ENCODE measurements at regions not wholly inside any gene's neighbourhood (a gene's known extent, or its start where the extent isn't known, plus 50 kb on each side); places are given as distances from the start of the nearest gene placed in this dataset.

DNA sequence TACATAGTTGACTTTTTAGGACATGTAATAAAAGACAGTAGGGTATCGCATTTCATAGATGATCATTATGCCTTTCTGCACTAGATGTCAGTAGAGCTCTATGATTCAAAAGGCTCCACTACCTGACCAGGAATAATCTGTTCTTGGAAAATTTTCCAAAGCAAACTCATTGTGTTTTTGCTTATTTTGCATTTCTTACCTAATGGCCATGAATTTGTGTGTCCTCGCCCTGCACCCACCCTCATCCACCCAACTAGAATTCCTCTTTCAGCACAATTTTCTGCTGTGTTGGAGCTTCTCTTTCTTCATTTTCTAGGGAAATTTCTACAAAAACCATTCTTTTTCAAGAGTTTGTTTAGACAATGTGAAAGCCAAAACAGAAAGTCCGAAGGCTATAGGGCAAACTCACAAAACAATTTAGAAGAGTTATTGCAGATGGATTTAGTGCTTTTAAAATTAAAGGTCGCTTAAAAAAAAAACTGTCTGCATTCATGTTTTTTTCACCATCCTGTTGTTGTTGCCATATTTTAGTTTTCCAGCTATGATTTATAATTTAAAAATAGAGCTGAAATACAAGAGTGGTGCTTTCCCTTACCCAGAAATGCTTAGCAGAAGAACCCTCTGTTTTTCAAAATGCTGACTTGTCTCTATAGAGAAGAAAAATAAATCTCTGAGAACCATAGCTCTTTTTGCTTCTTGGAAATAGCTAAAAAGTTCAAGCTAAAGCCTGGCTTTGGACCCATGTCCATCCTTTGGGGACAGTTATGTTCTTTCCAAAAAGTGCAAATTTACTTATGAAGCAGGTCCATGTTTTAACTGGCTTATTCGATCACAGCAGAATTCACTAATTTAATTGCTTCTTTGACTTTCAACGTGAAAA lies 183.7 kb downstream of the SPATA18 start:
- no peak for DNase-seq (ENCODE audit: low spot score)

DNA sequence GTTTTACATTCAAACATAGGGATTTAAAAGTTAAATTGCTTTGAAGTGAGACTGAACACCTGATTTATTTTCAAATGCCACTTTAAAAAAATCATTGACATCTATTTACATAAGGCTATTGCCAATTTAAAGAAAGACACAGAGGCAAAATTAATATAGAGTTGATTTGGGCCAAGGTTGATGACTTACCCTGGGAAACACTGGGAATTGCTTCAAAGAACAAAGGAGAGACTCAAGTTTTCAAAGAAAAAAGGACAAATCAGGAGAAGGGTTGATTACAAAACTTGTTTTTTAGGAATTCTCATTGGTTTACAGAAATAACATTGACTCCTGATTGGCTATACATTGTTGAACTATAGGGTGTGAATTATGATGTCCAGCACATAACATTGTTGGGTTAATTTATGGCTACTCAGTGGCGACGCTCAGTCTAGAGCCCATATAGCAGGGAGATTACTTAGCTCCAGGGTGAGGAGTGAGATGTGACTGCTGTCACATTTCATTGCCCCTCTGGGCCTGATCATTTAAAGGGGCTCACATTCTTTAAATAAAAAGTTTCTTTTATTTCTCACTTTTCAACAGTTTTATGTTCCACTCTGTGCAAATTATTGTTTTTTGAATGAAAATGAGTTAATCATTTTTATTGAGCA lies 184.6 kb downstream of the SPATA18 start:
- no peak for DNase-seq (ENCODE audit: low spot score)

DNA sequence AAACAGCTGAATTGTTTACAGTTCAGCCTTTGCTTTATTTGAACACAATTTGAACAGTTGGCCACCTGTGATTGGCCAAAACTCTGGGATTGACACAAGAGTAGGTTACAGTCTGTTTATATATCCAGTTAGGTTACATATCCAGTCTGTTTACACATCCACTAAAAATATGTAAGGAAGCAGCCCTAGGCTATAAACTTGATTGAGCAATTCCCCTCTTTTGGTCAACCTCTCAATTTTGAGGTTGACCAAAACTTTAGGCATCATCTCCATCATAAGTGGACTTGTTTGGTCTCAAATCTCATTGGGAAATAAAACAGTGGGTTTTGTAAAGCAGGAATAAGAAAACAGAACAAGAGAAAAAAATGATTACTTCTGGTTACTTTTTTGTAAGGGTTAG lies 190.8 kb downstream of the SPATA18 start:
- DNase-seq (ENCODE audit: low spot score) = no peak

DNA sequence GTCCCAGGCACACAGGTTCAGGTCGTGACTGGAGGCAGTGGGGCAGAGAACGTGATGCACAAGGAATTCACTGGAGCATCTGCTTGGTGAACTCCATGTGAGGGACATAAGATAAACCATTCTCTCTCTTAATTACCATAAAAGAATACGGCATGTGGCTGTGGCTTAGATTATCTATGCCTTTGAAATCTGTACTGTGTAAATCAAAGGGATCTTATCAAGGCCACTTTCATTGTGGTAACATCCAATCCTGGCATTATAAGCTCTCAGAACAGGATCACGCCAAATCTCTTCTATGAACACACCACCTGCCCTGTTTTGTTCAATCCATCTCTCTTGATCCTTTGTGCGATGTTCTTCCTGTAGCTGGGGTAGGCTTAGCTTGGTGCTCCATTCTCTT lies 192.3 kb downstream of the SPATA18 start:
- no peak for DNase-seq (ENCODE audit: low spot score)

DNA sequence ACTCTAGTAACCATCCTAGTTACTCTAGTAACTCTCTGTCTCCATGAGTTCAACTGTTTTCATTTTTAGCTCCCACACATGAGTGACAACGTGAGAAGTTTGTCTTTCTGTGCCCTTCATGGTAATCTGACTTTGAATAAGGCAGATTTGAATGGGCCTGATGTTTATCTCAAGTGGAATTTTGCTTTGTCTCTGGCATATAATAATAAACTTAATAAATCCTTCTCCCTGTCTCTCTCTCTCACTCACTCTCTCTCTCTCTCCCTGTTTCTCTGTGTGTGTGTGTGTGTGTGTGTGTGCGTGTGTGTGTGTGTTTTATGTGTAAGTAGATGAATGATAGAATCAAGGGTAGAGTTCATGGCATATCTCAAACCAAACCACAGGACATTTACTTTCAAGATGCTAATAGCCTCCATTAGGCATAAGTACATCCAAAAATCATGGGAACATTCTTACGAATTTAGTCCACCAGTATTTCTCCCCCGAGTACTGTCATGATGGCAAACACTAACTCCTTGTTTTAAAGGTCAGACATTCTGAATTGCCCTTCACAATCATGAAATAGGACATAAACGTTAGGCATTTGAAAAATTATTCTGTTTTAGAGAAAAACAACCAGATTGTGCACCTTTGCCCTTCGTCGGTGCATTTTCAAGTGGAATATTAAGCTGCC lies 193.1 kb downstream of the SPATA18 start:
- no peak for DNase-seq (ENCODE audit: low spot score)

DNA sequence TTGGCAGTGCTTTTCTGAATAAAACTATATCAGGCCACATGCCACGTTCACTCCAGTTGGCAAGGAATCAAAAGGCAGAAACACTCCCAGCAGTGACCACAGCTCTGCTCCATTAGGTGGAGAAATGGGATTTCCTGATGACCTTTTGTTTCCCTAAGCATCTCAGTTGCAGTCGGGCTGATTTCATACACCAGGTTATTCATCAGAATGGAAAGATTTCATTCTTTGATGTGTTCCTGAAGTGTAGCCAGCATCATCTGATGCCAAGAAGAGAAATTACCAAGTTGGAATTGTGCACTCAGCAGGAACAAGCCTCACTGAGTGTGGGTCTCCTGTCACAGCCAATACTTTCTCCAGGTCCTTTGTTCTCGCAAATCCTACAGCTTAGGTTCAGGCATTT lies 193.7 kb downstream of the SPATA18 start:
- no peak for DNase-seq (ENCODE audit: low spot score)

DNA sequence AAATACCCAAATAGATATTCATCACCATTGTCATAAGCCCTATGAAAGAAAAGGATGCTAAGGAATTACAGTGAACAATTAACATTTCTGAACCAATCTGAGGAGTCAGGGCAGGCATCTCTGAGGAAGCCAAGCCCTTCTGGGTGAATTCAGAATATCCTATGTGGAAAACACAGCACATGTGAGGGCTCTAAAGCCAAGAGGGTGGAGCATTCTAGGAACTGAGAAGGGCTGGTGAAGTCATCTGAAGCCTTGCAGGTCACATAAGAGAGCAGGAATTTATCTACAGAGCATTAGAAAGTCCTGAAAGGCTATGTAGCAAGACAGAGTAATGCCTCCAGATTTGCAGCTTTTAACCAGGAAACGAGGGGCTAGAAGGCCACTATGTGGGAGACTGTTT lies 195.7 kb downstream of the SPATA18 start:
- no peak for DNase-seq (ENCODE audit: low spot score)

DNA sequence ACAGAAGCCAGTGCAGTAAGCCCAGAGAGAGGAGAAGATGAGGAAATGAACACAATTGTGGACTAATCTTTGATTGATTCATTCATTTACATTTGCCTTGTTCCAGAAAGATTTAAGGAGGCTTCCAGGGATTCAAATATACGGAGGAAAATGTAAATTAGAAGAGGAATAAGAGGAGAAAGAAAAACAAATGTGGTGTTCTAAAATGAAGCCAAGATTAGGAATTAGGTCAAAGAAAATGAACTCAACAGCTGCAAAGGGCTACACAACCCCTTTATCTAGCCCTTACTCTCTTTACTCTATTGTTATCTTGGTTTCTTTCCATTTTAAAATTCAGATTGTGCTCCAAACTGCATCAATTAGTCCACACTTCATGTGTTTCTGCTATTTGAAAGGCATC lies 196.8 kb downstream of the SPATA18 start:
- DNase-seq (ENCODE audit: low spot score) = no peak

DNA sequence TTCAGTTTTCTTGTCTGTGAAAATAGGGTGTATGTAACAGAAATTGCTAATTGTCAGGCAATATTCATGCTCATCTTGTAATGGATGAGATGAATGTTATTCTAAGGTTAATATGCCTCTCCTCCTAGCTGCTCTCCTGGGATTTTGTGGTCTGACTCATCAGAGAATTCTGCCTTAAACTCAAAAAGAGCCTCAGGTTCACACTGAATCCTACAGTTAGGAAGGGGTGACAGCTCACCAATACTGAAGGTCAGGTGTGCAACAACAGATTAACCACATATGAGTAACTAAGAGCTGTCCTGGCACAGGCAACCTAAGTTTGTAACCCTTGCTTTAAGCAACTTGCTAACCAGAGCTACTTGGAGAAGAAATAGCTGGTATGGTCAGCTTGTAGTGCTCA lies 197.7 kb downstream of the SPATA18 start:
- DNase-seq (ENCODE audit: low spot score) = no peak

DNA sequence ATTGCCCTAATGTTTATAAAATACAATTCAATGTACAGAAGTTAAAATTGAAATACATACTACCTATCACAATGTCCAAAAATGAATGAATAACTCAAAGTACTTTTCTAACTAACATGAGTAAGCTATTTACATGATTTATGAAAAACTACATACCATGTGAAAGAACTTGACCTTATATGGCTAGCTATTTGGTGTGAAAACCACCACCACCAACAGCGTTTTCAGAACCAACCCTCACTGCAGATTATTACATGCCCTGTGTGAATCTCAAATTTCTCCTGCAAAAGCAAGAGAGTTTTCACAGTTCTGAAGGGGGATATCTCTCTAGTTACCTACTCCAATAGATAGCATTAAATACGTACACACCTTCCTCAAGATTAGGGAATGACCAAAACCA lies 198.5 kb downstream of the SPATA18 start:
- DNase-seq (ENCODE audit: low spot score) = no peak

DNA sequence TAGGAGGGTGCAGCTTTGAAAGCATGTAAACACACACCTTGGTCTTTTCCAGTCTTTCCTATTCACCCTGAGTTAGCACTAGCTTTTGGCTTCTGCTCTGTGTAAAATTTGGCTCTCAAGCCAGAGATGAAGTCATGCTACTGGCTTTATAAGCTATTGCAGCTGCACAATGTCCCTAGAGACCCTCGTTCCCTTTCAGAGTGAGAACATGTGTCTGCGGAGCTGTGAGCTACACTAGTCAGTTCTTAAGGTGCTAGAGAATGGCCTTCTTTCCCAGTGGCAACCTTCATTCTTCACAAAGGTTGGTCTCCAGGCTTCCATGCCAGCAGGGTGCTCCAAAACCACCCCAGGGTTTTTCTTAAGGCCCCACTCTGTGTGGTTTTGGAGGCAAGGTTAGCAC lies 199.1 kb downstream of the SPATA18 start:
- DNase-seq (ENCODE audit: low spot score) = no peak

DNA sequence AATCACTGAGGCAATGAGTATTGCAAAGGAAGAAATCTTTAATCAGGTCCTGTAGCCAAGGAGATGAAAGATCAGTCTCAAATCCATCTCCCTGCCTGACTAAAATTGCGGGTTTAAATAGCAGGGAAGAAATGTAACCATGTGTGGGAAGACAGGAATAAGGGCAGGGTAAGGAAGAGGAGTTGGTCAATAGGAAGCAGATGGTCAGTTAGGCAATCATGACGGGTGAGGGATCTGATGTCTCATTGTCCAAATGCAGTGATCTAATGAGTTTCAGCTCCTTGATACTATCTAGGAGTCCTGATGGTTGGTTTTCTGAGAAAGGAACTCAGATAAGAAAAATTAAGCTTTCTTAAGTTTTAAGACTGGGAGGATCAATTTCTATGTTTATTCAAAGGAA lies 200.8 kb downstream of the SPATA18 start:
- no peak for DNase-seq (ENCODE audit: low spot score)

DNA sequence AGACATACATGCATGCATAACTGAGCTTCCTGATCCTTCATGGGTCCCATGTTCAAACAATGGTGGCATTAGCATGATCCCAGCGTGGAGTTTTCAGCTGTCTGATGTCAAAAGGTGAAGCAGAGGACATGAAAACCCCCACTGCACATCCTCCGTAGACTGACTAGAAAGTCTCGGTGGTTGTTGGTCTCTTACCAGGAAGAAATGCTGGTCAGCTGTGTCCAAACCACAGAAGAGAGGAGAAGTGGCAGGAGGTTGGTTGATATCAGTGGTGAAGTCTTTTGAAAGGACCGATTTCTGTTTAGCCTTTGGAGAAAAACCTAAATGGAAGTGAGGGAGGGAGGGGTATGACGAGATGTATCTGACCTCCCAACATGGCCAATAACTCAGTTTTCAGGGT lies 201.9 kb downstream of the SPATA18 start:
- DNase-seq (ENCODE audit: low spot score) = no peak

DNA sequence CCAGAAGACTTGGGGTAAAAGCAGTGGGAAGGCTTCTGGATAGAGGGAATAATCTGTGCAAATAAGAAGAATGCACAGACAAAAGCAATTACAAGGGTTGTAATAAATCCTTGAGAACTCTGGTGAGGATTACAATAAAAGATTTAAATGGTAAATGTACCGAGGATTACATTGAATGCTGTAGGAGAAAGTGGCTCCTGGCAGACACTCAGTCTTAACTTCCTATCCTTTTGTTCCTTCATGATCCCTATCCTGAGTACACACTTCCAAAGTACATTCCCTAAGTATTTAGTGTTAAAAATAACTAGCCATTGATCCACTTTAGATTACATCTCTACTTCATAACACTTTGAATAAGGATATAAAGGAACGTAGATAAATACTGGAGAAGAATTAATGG lies 205.4 kb downstream of the SPATA18 start:
- no peak for DNase-seq (ENCODE audit: low spot score)

DNA sequence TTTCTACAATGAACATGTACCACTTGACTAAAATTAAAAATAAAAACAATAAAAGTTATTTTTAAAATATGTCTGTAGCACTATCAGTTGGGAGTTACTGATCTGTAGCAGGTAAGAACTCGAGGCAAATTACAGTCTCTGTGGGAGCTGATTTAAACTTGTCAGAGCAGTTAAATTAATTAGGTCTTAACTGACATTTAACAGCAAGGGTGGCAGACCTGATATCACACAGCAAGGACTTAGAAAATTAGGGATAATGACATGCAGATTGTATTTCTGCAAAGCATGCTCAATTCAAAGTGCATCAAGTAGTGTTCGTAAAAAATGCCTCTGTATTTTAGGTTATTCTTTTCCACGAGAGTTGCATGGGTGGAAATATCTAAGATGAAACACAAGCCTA lies 208.9 kb downstream of the SPATA18 start:
- no peak for DNase-seq (ENCODE audit: low spot score)

DNA sequence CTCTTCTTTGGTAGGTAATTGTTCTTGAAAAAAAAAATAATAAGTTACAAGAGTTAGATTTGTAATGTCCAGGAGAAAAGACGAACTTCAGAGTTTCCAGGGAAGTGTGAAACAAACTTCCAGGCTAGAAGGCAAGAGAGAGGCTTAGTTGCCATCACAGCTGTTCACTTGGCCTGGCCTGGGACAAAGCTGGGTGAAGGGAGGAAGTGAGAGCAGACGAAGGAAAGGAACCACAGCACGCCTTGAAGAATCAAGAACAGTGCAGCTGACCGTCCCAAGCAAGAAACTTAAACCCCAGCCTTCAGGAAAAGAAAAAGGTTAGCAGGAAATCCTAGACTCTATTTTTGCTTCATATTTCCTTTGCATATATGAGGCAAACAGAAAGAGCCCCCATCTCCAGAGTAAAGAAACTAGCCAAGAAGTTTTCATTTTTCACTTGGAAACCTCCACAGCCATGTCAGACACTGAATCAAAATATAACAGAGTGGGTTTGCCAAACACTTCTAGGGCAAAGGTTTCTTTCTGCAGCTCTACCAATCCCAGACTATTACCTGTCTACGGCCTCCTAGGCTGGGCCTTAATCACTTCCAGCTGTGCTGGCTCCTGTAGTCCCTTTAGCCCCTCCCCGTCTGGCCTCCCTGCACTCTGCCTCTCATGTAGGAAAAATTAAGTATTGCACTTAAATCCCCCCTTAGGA lies 209.6 kb downstream of the SPATA18 start:
- no peak for DNase-seq (ENCODE audit: low spot score)

DNA sequence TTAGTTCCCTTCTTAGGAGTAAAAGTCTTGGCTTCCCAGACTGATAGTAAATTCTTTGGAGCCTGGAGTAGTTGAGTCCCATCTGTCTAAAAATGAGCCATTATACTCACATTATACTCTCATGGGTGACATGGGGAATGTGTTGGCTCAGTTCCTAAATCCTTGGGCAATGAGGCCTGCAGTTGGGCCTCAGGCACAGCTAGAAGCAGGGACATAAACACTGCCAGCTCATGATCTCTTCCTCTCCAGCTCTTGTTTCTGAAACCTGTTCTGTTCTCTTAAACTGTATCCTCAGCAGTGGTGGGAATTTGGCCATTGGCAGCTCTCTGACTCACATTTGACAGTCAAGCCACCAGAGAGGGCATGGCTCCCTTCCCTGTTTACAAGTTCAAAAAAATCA lies 212.5 kb downstream of the SPATA18 start:
- no peak for DNase-seq (ENCODE audit: low spot score)

DNA sequence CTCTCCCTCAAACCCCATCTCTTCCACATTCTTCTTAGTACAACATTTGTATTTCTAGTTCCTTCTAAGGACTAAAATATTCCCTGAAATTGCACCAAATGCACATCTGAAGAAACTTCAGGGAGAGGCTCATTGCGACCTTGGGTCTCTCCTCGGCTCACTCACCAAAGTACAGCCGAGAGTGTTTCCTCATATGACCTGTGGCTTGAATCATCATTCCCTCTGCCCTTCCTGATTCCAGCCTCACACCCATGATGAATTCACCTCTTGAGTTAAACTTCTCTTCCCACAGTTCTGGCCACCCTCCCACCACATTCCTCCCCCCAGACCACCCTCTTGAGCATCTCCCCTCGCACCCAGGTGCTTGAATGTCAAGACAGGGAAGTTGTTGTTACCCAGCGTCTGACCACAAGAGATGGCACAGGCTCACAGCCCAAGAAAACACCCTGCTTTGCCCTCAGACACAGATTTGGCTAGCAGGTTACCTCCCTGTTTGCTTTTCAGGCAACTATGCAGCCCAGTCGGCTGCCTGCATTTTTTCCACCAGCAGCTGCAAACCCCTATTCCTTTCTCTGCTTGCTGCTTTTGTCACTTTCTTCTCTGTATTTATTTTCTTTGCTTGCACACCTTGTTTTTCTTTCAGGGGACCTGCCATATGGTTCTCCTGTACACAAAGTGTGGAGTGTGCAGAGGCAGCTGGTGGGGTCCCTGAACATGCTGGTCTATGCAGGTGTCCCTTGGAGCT lies 214.8 kb downstream of the SPATA18 start:
- DNase-seq (ENCODE audit: low spot score) = no peak

DNA sequence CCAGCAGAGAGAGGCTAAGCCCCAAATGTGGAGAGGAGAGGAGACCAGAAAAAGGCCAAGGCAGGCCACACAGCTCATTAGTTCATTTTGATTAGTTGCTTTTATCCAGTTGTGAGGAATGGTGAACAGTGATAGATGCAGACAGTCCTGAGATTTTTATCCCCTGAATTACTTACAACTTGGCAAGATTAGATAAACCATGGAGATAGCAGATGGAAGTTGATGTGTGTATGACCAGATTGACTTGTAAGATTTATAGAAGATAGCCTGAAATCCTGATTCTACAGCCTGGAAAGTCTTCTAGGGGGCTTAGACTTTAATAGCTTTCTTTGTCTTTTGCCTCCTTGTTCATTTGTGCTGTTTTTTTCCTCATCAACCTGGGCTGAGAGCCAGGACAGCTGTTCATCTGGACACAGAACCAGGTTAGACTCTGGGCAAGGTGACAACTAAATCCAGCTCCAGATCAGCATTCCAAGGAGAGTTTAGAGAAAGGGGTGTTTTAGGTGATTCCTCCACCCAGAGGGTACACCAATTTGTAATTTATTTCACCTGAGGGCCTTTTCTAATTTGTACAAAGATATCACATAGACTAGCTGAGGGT lies 215.5 kb downstream of the SPATA18 start:
- no peak for DNase-seq (ENCODE audit: low spot score)

DNA sequence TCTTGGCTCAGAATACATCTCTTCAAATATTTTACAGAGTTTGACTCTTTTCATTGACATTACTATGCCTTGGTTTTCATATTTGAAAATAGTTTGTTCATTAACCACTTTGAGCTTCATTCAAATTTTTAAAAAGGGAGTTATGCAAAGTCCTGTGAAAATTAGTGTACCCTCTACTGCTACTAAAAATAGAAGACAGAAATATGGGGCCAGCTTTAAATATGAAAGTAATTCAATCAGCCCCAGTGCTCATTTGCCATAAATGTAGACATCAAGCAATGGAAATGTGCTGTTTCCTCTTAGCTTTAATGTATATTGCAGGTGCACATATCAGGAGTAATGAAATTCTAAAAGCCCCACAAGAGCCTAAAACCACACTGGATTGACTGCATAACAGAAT lies 218.7 kb downstream of the SPATA18 start:
- no peak for DNase-seq (ENCODE audit: low spot score)

DNA sequence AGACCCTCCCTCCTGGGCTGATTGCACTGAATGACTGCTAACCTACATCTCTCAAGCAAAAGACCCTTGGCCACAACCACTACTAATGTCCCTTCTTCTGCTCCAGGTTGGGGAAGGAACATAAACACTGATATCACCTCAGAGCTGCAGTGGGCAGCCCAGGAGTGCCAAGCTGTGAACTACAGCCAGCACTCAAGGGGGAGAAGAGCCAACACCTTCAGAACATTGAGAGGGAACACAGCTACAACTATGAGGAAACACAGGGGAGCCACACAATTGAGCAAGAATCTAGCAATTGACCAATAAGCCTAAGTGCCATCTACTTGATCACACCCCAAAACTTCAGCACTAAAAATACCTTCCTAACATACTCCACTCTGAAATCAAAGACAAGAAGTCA lies 222.8 kb downstream of the SPATA18 start:
- DNase-seq (ENCODE audit: low spot score) = no peak
